ENCODE measurements at regions not wholly inside any gene's neighbourhood (a gene's known extent, or its start where the extent isn't known, plus 50 kb on each side); places are given as distances from the start of the nearest gene placed in this dataset.
"Not testable (repeated sequence)": the region's sequence is repeated elsewhere in the genome, so short reads cannot be mapped to it uniquely, and the experiment has no call there.

DNA sequence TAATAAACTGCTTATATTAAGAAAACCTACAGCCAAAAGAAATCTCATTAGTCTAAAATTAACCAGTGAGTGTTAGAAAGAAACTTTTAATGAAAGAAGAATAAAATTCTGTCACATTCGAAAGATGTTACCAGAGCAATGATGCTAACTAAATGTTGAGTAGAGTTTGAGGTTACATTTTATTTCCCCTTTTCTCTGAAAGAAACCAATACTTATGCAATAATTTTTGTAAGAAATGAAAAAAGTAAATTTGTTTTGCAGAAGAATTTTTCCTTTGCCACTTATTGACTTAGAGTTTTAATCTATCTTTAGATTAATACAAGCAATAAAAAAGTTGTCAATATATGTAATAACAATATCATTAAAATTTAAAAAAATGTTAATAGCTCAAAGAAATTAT is 574.0 kb upstream of the GALNTL6 start:
- Histone ChIP-seq H3K4me1 (ENCODE audit: control insufficient read depth in 5 of 5, insufficient read depth in 5 of 5, low read length in 5 of 5) (no peaks in the 10 kb centered on the region), H3K4me3 (no peak overlapping the region), H3K36me3 (ENCODE audit: control insufficient read depth in 4 of 4, insufficient read depth in 4 of 4, low read length in 4 of 4) (no peaks in the 10 kb centered on the region), H3K9ac (ENCODE audit: insufficient read depth in 1 of 2, low read length in 2 of 2) (no peak overlapping the region), H3K9me3 (ENCODE audit: control insufficient read depth in 4 of 4, insufficient read depth in 3 of 4, low read length in 3 of 4) (no peaks in the 10 kb centered on the region), H3K27ac (ENCODE audit: low read depth in 1 of 2, low read length in 1 of 2) (no peak overlapping the region), H3K27me3 (ENCODE audit: control insufficient read depth in 3 of 3, insufficient read depth in 3 of 3, low read length in 2 of 3) (no peaks in the 10 kb centered on the region)
- ATAC-seq (ENCODE audit: insufficient read depth, low FRiP score): no peak
- TF ChIP-seq CTCF (IDR thresholded peaks at IDR 0.05; ENCODE audit: control extremely low read depth, extremely low read depth): no peak
- WGBS, 2 donors: 22 to 60% methylated on average over 1 of the region's 1 CpG
- no peak for DNase-seq

DNA sequence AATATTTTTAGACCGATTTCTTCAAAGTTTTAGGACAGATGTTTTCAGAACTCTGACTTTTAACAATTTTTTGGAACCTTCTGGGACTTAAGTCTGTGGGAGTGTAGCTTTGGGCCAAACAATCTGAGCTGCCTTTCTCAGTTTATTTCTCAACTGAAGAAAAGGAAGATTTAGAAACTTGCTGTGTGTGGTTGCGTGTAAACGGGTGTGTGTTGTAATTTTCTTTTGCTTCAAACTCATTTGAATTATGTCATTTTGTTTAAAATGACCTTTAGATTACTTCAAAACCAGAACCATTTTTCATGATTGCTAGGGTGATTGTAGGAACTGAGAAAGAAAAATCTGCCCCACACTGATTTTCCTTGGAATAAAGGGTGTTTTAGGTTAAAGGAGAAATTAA is 577.7 kb upstream of the GALNTL6 start:
- no peak for TF ChIP-seq CTCF (IDR thresholded peaks at IDR 0.05; ENCODE audit: control extremely low read depth, extremely low read depth)
- Histone ChIP-seq H3K9ac (ENCODE audit: insufficient read depth in 1 of 2, low read length in 2 of 2) (no peak overlapping the region), H3K27ac (ENCODE audit: low read depth in 1 of 2, low read length in 1 of 2) (no peak overlapping the region), H3K4me1 (ENCODE audit: control insufficient read depth in 5 of 5, insufficient read depth in 5 of 5, low read length in 5 of 5) (no peaks in the 10 kb centered on the region), H3K9me3 (ENCODE audit: control insufficient read depth in 4 of 4, insufficient read depth in 3 of 4, low read length in 3 of 4) (no peaks in the 10 kb centered on the region), H3K36me3 (ENCODE audit: control insufficient read depth in 4 of 4, insufficient read depth in 4 of 4, low read length in 4 of 4) (no peaks in the 10 kb centered on the region), H3K27me3 (ENCODE audit: control insufficient read depth in 3 of 3, insufficient read depth in 3 of 3, low read length in 2 of 3) (no peaks in the 10 kb centered on the region), H3K4me3 (no peak overlapping the region)
- WGBS, 2 donors: 42 to 55% methylated on average over 3 of the region's 3 CpGs
- ATAC-seq (ENCODE audit: insufficient read depth, low FRiP score) (no peak), DNase-seq (no peak)

GRCh38 chr4:171229354-171229753 is 583.9 kb upstream of the GALNTL6 start:
- 78 to 86% methylated on average over 1 of the region's 1 CpG for WGBS, 2 donors
- H3K27me3 ChIP-seq (ENCODE audit: control insufficient read depth in 3 of 3, insufficient read depth in 3 of 3, low read length in 2 of 3); H3K4me1 ChIP-seq (ENCODE audit: control insufficient read depth in 5 of 5, insufficient read depth in 5 of 5, low read length in 5 of 5); H3K27ac ChIP-seq (ENCODE audit: low read depth in 1 of 2, low read length in 1 of 2); ATAC-seq (ENCODE audit: insufficient read depth, low FRiP score); H3K36me3 ChIP-seq (ENCODE audit: control insufficient read depth in 4 of 4, insufficient read depth in 4 of 4, low read length in 4 of 4); H3K4me3 ChIP-seq; H3K9me3 ChIP-seq (ENCODE audit: control insufficient read depth in 4 of 4, insufficient read depth in 3 of 4, low read length in 3 of 4); H3K9ac ChIP-seq (ENCODE audit: insufficient read depth in 1 of 2, low read length in 2 of 2); DNase-seq: not testable (repeated sequence)

DNA sequence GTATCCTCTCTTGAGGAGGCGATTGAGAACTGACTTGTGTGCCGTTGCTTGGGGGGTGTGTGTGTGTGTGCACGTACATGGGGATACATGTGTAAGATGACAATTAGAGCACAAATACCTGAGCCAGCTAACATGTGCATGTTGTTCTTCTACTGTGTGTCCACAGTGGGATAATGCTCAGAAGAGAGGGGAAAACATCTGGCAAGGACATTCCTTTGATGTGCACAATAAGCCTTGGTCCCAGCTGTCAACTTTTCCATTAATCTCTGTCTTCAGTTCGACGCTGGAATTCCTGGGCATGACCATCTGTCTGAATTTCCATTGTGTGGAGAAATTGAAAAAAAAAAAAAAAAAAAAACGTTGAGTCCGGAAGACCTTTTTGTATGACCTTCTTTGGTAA is 592.0 kb upstream of the GALNTL6 start:
- TF ChIP-seq CTCF (IDR thresholded peaks at IDR 0.05; ENCODE audit: control extremely low read depth, extremely low read depth): no peak

More for the DNA sequence above, 592.0 kb upstream of the GALNTL6 start:
- H3K27me3 ChIP-seq (ENCODE audit: control insufficient read depth in 3 of 3, insufficient read depth in 3 of 3, low read length in 2 of 3): no peaks in the 10 kb centered on the region
- H3K9me3 ChIP-seq (ENCODE audit: control insufficient read depth in 4 of 4, insufficient read depth in 3 of 4, low read length in 3 of 4): no peaks in the 10 kb centered on the region
- no peak for DNase-seq
- no peak overlapping the region for H3K27ac ChIP-seq (ENCODE audit: low read depth in 1 of 2, low read length in 1 of 2)
- ATAC-seq (ENCODE audit: insufficient read depth, low FRiP score): no peak
- no peaks in the 10 kb centered on the region for H3K4me1 ChIP-seq (ENCODE audit: control insufficient read depth in 5 of 5, insufficient read depth in 5 of 5, low read length in 5 of 5)
- H3K9ac ChIP-seq (ENCODE audit: insufficient read depth in 1 of 2, low read length in 2 of 2): no peak overlapping the region
- H3K4me3 ChIP-seq: no peak overlapping the region
- 64 to 73% methylated on average over 7 of the region's 7 CpGs for WGBS, 2 donors
- H3K36me3 ChIP-seq (ENCODE audit: control insufficient read depth in 4 of 4, insufficient read depth in 4 of 4, low read length in 4 of 4): no peaks in the 10 kb centered on the region
